Lower leg skin (tissue), 4 donors: ENCODE measurements at regions not wholly inside any gene's neighbourhood (a gene's known extent, or its start where the extent isn't known, plus 50 kb on each side); places are given as distances from the start of the nearest gene placed in this dataset.

Experiments
- DNase-seq, 2 donors: peaks; one replicate each; pipeline ENCODE4 v3.0.0-alpha.2; 2019; ENCODE audit warnings: low spot score in 2 of 2
- H3K4me3 ChIP-seq: fragments of 200-600 bp; sonication (generic); 2 replicates; pipeline ENCODE4 v1.5.1; 2017; ENCODE audit warnings: mild to moderate bottlenecking, low read depth; ENCODE audit not compliant: poor library complexity, severe bottlenecking
- CTCF ChIP-seq, 3 donors: fragments of 450-650 bp; IDR thresholded peaks; one replicate each; pipeline ENCODE4 v1.5.1; 2016; ENCODE audit warnings: antibody characterized with exemption in 3 of 3, mild to moderate bottlenecking in 3 of 3, moderate library complexity in 2 of 3
- POLR2A ChIP-seq, 2 donors: fragments of 450-650 bp; IDR thresholded peaks; one replicate each; pipeline ENCODE4 v1.6.1; 2016 to 2017; ENCODE audit warnings: antibody characterized with exemption in 2 of 2, mild to moderate bottlenecking in 1 of 2, moderate library complexity in 1 of 2
- WGBS, 2 donors: methylation state at CpG; one replicate each; pipeline ENCODE4 v1.1.5; 2018; 5-methylcytosine and 5-hydroxymethylcytosine counted together
- intact Hi-C: fragments of 100-400 bp; cut with DNase I; formaldehyde crosslinking; loops from one replicate; pipeline ENCODE4 v1.15.0; 2023; ENCODE audit warnings: low total_unique reads

- peak in 1 of 2 donors; percentile 29 for DNase-seq
- 41 to 56% methylated on average over 6 of the region's 6 CpGs for WGBS, 2 donors
- H3K4me3 ChIP-seq, result no peak overlapping the region
- no peak for TF ChIP-seq POLR2A (IDR thresholded peaks at IDR 0.05)
- intact Hi-C loops, result no loop called here
Measured at GRCh38 chr18:55781481-55781957, 193.5 kb upstream of the TCF4 start.

- TF ChIP-seq POLR2A (IDR thresholded peaks at IDR 0.05) (no peak), CTCF (IDR thresholded peaks at IDR 0.05) (no peak)
- intact Hi-C loops, result no loop called here
- H3K4me3 ChIP-seq, result peak overlapping the region; percentile 39
- no peak for DNase-seq
- WGBS, 2 donors, result 14 to 22% methylated on average over 8 to 9 of the region's 9 CpGs
Measured at GRCh38 chr18:55780586-55781071, 192.6 kb upstream of the TCF4 start.

- peak in 1 of 2 donors; percentile 90 for DNase-seq
- intact Hi-C loops, result no loop called here
- 0 to 1% methylated on average over 31 to 43 of the region's 88 CpGs for WGBS, 2 donors
- TF ChIP-seq POLR2A (IDR thresholded peaks at IDR 0.05), result no peak
- TF ChIP-seq CTCF (IDR thresholded peaks at IDR 0.05), result no peak
- peak overlapping the region; percentile 39 for H3K4me3 ChIP-seq
Measured at GRCh38 chr18:55779691-55780585, 191.9 kb upstream of the TCF4 start.

GRCh38 chr18:55778788-55779690 lies 191.0 kb upstream of the TCF4 start:
- 11 to 12% methylated on average over 17 of the region's 17 CpGs for WGBS, 2 donors
- TF ChIP-seq POLR2A (IDR thresholded peaks at IDR 0.05) (no peak), CTCF (IDR thresholded peaks at IDR 0.05) (no peak)
- intact Hi-C loops, result no loop called here
- peak overlapping the region; percentile 39 for H3K4me3 ChIP-seq
- no peak for DNase-seq

GRCh38 chr18:55777666-55778304 lies 189.8 kb upstream of the TCF4 start:
- DNase-seq, result no peak
- no peak overlapping the region for H3K4me3 ChIP-seq
- intact Hi-C loops, result no loop called here
- TF ChIP-seq CTCF (IDR thresholded peaks at IDR 0.05), result no peak
- WGBS, 2 donors, result 77 to 84% methylated on average over 5 of the region's 5 CpGs
